ENCODE measurements at regions not wholly inside any gene's neighbourhood (a gene's known extent, or its start where the extent isn't known, plus 50 kb on each side); places are given as distances from the start of the nearest gene placed in this dataset.

DNA sequence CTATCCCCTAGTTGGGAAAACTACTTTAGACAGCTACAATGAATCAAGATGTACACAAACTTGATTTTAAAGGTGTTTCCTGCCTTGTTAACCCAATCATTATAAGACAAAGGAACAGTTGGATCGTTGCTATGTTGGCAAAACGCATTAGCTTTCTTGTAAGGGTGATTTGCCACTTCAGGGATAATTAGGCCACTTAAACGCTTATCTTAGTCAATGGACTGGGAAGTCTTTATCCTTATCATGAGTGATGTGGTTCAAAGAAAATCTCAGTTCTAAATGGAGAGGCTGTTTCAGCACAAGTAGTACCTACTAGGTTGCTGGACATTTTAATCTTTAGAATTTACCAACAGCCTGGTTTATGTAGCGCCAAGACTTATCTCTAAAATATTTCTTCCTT lies 406.1 kb upstream of the MEX3C start:
- in situ Hi-C loops (cut with HindIII; ENCODE audit: low pct_ligation_motif_present, low sequenced_read_pairs) = no loop called here
- H3K27ac ChIP-seq = no peak overlapping the region
- no peak for TF ChIP-seq CTCF (IDR thresholded peaks at IDR 0.05; ENCODE audit: low read depth, low read length, missing control alignments)

GRCh38 chr18:51610481-51610880 lies 413.0 kb upstream of the MEX3C start:
- Histone ChIP-seq H3K27ac (no peak overlapping the region), H3K36me3 (replicated peaks) (no peaks in the 10 kb centered on the region), H3K4me3 (ENCODE audit: low read depth, low read length) (no peak overlapping the region), H3K27me3 (replicated peaks) (no peaks in the 10 kb centered on the region)
- DNase-seq = no peak
- no peak for TF ChIP-seq CTCF (IDR thresholded peaks at IDR 0.05; ENCODE audit: low read depth, low read length, missing control alignments)
- in situ Hi-C loops (cut with HindIII; ENCODE audit: low pct_ligation_motif_present, low sequenced_read_pairs) = no loop called here

More for the DNA sequence above, 406.1 kb upstream of the MEX3C start:
- Histone ChIP-seq H3K4me3 (ENCODE audit: low read depth, low read length) (no peak overlapping the region), H3K36me3 (replicated peaks) (no peaks in the 10 kb centered on the region), H3K27me3 (replicated peaks) (no peaks in the 10 kb centered on the region)
- no peak for DNase-seq

DNA sequence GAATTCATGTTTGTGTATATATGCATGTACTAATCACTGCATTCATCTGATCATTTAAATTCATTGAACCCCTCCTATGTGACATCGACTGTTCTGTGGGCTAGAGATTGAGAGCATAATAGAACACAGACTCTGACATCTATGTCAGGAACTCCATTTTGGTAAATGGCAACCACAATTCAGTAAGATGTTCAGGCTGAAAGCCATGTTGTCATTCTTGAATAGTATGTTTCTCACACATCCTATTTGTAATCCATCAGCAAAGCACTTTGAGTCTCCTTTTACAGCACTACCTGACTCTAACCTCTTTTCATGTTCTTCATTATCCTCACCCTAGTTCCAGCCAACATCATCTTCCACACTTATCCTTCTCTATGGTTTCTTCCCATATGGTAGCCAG lies 413.8 kb upstream of the MEX3C start:
- in situ Hi-C loops (cut with HindIII; ENCODE audit: low pct_ligation_motif_present, low sequenced_read_pairs) = no loop called here
- no peaks in the 10 kb centered on the region for H3K27me3 ChIP-seq (replicated peaks)
- no peak overlapping the region for H3K4me3 ChIP-seq (ENCODE audit: low read depth, low read length)
- no peak for TF ChIP-seq CTCF (IDR thresholded peaks at IDR 0.05; ENCODE audit: low read depth, low read length, missing control alignments)
- H3K36me3 ChIP-seq (replicated peaks) = no peaks in the 10 kb centered on the region
- DNase-seq = no peak
- H3K27ac ChIP-seq = no peak overlapping the region

GRCh38 chr18:51614033-51614432 lies 416.6 kb upstream of the MEX3C start:
- Histone ChIP-seq H3K4me3 (ENCODE audit: low read depth, low read length) (no peak overlapping the region), H3K27me3 (replicated peaks) (no peaks in the 10 kb centered on the region), H3K36me3 (replicated peaks) (no peaks in the 10 kb centered on the region), H3K27ac (no peak overlapping the region)
- TF ChIP-seq CTCF (IDR thresholded peaks at IDR 0.05; ENCODE audit: low read depth, low read length, missing control alignments) = no peak
- in situ Hi-C loops (cut with HindIII; ENCODE audit: low pct_ligation_motif_present, low sequenced_read_pairs) = no loop called here
- DNase-seq = peak; percentile 48

- in situ Hi-C loops (cut with HindIII; ENCODE audit: low pct_ligation_motif_present, low sequenced_read_pairs) = no loop called here
- Histone ChIP-seq H3K27me3 (replicated peaks) (no peaks in the 10 kb centered on the region), H3K4me3 (ENCODE audit: low read depth, low read length) (no peak overlapping the region), H3K27ac (no peak overlapping the region), H3K36me3 (replicated peaks) (no peaks in the 10 kb centered on the region)
- DNase-seq = no peak
- no peak for TF ChIP-seq CTCF (IDR thresholded peaks at IDR 0.05; ENCODE audit: low read depth, low read length, missing control alignments)
Measured at GRCh38 chr18:51614967-51615571, 417.6 kb upstream of the MEX3C start.

DNA sequence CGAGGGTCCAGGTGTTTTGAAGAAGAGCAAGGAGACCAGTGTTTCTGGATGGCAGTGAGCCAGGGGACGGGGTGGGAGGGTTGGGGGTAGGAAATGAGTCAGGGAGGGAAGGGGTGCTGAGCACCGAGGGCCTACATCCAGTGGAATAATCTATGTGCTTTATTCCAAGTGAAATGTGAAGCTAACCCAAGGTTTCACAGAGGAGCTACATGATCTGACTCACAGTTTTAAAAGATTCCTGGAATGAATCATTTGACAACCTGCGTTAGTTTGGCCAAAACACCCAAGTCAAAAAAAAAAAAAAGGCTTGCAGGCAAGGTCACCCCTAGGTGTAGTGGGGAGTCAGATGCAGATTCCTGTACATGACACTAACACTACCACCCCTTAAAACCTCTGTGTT lies 419.7 kb upstream of the MEX3C start:
- TF ChIP-seq CTCF (IDR thresholded peaks at IDR 0.05; ENCODE audit: low read depth, low read length, missing control alignments) = no peak
- Histone ChIP-seq H3K4me3 (ENCODE audit: low read depth, low read length) (no peak overlapping the region), H3K27ac (no peak overlapping the region), H3K36me3 (replicated peaks) (no peaks in the 10 kb centered on the region), H3K27me3 (replicated peaks) (no peaks in the 10 kb centered on the region)
- in situ Hi-C loops (cut with HindIII; ENCODE audit: low pct_ligation_motif_present, low sequenced_read_pairs) = no loop called here
- no peak for DNase-seq

Data from brain microvascular endothelial cell (primary cell).